NCI-H82 treated with DMSO at 0.1 percent for 48 hours (cell line): ENCODE measurements at regions not wholly inside any gene's neighbourhood (a gene's known extent, or its start where the extent isn't known, plus 50 kb on each side); places are given as distances from the start of the nearest gene placed in this dataset.
"Not testable (repeated sequence)": the region's sequence is repeated elsewhere in the genome, so short reads cannot be mapped to it uniquely, and the experiment has no call there.

Source experiments
- DNase-seq: peaks from one replicate; lab custom pipeline; 2025; ENCODE audit not compliant: unreplicated experiment; lab: John Stamatoyannopoulos, UW

DNA sequence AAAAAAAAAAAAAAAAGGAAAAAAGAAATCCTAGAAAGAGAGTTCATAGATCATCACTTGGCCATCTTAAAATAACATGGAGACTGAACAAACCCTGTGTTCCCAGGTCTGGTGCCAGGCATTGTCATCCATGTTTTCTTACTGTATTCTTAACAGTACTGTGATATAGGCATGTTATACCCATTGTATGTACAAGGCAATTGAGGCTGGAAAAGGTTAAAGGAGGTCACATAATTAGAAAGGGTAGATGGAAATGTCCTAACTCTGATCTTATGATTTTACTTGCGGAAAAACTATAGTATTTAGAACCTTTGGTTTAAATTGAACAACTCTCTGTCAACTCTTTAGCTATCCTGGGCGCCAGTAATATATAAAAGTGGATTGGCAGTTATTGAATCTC, 478.2 kb upstream of the RGS6 start:
- DNase-seq: no peak

DNA sequence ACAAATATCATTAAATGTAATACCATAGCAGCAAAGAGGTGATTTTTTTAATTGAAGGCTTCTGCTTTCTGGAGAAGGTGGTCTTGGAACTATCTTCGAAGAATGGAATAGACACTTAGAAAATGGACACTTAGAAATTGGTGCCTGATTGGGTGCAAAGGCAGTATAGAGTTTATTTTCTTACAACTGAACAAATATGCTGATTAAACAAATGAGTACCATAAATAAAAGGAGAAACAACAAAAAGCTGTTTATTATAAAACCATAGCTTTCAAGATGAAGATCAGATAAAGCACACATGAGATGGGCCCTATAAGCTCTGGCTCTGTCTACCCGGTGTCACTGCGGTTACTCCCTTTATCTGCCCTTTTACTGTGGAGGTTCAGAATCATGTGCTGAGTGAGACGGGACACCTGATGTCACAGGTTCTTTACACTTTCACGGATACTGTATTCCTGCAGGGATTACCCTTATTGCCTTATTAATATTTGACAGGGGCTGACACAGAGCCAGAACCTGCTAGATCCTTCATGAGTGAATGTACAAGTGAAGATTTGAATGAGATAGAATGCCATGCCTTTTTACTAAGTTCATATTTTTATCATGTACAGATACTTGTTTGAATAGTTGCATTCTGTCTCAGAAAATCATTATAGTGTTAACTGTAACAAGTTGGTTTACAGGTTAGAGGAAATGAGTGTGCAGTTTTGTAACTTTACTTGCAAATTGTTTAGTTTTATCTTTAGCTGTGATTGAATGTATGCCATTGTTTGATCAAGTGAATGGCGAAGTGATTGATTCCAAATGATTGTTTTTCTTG, 477.5 kb upstream of the RGS6 start:
- DNase-seq: no peak

DNA sequence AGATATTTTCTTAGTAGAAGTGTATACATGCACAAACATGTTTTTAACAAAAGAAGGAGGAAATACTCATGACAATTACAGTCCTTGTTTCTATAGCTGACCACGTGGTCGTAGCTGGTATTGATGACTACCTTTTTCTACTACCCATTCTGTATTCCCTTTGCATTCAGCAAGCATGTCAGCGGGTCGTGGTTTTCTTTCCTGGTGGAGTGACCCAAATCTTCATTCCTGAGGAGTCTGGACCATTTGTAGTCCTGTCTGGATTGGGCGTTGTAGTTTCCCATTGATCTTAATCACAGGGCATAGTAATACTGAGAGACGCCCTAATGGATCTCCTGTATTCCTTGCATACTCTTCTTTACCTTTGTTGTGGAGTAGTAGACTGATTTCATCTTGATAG, 472.1 kb upstream of the RGS6 start:
- no peak for DNase-seq

DNA sequence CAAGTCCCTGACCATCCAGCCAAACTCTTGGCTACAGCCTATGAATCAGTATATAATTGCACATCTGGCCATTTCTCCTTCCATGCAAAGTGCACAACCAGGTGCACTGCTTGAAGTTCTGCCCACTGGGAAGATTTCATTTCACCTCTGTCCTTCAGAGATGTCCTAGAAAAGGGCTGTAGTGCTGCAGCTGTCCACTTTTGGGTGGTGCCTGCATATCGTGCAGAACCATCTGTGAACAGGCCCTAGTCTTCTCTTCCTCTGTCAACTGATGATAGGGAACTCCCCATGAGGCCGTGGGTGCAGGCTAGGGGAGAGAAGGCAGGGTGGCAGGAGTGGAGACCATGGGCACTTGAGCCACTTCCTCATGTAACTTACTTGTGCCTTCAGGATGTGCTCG, 470.6 kb upstream of the RGS6 start:
- DNase-seq: not testable (repeated sequence)

DNA sequence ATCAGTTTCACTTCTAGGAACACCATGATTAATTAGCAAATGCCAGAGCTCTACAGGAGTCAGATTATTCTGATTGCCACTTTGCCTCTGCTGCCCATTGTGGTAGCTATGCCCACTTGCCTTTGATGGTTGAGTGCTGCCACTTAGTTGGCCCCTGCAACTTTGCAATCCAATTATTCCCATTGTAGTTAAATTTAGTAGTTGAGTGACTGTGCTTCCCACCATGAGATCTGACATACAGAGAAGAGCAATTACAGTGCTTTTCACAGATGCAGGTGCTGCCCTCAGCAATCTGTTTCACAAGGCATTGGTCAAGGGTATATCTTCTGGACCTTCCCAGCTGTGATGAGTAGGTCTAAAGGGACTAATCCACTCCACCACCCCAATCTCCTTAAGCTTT, 468.4 kb upstream of the RGS6 start:
- DNase-seq: no peak

DNA sequence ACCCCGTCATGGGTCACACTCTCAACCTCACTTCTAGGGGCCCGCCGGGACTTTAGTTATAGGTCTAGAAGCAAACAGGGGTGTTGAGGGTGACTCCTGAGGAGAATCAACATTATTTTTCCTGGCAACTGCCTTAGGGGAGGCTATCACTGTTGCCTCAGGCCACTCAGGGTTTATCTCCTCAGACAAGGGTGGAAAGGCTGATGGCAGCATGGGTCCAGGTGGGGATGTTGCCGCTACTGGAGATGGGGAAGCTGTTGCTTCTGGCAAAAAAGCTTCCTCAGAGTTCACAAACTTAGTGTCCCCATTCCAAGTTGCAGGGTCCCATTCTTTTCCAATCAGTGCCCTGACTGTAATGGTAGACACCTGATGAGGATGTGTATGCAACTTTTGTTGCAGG, 467.4 kb upstream of the RGS6 start:
- no peak for DNase-seq

DNA sequence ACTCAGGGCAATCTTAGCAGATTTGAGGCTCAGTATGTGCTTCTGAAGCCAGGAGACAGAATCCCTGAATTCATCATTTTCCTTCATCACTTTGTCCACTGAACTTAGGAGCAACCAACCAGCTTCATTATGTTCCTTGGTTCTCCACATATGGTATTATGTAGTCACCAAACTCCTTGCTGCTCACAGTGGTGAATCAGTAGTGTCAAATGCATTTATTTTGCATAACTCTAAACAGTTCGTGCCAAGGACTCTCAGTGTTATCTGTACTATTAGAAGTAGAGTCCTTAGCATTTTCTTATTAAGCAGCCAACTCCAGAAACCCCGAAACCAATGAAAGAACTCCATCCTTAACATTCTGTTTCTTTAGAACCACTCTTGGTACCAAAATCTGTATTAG, 466.9 kb upstream of the RGS6 start:
- DNase-seq: no peak

DNA sequence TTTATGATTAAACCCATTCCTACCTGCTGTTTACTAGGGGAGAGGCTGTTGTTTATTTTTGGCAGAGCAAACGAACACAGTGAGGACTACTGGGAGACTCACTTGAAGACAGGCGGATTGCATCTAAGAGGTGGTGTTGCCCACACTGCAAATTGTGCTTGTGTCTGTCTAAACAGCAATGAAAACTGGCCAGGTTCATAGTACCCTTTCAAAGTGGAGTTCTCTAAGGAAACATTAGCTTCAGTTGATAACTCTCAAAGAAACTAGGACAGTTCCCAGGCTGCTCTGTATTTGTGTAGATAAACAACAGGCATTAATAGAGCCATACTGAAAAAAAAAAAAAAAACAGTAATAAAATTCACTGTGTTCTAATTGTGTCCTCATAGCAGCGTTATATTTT, 466.0 kb upstream of the RGS6 start:
- no peak for DNase-seq

DNA sequence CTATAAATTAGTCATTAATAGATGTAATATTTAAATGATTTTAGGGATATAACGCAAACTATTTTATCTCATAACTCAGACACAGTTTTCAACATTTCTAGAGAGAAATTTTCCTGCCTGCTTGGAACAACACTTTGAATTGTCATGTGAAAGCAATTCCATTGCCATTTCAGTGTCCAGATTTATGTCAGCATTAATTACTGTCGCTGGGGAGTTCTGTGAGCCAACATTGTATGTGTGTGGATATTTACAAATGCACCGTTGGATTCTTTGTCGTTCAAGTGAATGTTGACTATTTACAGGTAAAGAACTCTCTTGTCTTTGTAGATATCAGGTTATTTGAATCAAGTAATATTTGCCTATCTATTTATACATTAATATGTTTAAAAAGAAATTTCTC, 465.3 kb upstream of the RGS6 start:
- no peak for DNase-seq

DNA sequence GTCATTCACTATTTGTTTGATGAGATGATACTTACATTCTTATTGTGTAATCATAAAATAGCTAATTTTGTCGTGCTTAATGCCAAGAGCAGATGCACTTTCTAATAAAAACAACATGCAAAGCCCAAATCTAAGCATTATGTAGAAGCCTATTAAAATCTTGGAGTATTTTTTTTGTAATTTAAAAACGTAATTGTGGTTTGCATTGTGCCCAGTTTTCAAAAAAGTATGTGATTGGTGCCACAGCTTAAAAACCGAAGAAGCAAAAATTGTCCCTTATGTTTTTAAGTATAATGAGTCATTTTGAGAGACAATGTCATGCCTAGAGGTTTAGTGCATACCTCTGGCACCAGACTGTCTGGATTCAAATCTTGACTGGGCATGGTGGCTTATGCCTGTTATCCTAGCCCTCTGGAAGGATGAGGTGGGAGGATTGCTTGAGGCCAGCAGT, 464.8 kb upstream of the RGS6 start:
- DNase-seq: no peak

DNA sequence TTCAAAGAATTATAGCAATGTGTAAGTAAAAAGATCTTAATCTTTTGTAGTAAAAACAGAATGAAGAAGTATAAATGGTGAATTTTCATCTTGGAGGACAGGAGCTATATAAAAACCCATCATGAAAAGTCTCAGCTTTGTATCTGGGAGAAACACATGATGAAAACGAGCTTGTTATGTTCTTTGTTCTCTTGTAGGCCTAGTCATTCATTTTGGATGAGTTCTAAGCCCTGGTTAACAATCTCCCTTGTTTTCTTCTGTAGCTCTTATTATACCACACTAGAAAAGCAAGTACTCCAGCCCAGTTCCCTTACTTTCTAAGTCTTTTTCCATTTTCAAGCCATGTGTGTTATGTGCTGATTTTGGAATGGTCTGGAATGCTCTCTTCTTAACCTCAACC, 463.5 kb upstream of the RGS6 start:
- no peak for DNase-seq

DNA sequence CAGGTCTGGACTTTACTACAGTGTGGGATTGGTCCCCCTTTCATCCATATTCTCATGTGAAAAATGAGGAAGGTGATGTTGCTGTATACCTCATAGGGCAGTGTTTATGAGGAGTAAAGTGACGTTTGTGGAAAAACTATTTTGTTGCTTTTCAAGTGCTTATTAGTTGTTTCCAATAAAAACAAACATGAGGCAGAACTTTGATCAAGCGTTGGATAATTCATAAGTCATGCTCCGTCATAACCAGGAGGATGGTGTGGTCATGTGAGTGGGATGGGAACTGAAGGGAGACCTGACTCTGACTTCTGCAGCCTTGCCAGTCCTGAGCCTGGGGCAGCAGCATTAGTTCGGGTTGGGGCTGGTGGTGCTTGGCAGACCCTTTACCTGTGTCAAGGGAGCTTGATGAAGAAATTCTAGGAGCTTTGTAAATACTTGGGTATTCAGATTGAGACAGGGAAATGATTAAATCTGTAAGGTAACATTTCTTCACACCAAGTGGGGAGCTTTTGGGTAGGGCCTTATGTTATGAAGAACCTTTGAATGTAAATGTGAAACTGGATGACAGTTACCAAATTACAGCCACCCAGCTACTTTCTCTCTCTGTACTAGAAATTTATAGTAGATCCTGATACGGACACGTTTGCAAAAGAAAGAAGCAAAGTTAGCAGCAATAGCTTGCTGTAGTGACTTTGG, 462.4 kb upstream of the RGS6 start:
- DNase-seq: no peak

DNA sequence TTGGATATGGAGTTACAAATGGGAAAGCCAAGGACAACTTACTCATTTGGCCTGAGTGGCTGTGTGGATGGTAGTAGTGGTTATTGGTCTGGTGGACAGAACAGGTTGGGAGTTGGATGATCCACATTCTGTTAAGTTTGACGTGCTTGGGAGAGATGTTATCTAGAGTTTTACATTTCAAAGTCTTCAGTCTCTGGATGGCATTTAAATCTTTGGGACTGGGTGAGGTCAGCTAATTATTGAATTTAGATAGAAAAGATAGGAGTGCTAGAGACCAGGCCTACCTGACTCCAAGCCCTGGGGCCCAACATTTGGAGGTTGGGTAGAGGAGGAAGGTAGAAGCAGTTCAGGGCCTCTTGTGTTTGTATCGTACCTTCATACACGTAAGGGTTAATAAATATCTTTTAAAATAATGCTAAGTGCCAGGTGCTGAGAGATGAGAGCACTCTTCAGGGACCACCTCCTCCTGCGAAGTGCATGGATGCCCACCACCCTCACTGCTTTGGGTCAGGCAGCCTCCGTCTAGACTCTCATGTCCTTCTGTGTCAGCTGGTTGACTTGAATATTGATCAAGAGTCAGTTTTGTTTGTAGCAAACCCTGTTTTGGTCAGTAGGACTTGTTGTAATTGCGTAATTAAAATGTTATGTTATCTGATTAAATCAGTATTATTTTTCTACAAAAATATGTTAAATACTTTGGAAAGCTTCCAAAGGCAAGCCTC, 460.4 kb upstream of the RGS6 start:
- DNase-seq: no peak

DNA sequence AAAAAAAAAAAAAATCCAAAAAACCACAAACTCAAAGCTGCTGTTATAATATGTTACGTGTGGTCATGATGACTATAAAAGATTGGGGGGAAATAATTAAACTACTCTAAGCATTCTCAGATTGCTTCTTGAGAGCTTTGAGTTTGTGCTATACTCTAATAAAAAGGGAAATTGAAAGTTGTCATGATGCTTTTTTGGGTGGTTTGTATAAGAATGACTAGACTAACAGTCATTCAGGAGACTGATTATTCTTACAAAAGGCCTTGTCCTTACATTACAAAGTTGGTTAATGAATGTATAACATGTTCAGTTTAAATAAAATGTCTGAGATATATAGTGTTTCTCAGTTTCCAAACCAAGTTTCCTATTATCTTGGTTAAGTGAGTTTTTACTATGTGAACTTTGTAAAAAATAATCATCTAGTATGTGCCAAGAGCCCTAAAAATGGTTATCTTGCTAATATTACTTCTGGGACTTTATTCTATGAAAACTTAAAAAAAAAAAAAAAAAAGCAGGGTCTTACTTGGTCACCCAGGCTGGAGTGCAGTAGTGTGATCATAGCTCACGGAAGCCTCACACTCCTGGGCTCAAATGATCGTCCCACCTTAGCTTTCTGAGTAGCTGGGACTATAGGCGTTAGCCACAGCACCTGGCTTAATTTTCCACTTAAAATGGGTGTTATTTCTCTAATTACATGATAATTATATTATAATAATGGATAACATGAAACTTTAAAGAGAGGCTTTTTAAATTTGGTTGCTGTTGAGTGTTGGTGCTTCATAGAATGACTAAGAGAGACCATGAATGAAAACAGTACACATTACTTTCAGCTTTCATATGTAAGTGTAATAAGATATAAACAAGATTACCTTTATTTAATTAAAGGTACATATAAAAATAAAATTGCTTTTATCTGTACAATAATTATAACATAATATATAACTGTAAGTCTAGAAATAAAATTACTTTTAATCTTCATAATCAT, 459.6 kb upstream of the RGS6 start:
- DNase-seq: no peak

DNA sequence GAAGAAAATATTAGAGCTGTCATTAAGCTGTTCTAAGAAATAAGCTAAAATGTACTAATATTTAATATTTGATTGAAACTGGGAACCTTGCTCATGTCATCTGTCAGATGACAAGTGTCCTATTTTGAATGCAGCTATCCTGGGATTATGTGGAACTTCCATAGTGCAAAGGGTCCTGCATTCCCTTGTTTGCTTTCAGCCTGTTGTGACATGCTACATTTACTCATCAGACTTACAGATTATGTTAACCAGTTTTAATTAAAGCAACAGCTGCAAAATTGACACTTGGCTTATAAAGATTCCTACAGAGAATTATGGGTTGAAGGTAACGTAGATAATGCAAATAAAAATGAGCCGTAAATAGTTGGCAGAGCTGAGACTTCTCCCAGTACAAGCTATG, 458.4 kb upstream of the RGS6 start:
- no peak for DNase-seq

DNA sequence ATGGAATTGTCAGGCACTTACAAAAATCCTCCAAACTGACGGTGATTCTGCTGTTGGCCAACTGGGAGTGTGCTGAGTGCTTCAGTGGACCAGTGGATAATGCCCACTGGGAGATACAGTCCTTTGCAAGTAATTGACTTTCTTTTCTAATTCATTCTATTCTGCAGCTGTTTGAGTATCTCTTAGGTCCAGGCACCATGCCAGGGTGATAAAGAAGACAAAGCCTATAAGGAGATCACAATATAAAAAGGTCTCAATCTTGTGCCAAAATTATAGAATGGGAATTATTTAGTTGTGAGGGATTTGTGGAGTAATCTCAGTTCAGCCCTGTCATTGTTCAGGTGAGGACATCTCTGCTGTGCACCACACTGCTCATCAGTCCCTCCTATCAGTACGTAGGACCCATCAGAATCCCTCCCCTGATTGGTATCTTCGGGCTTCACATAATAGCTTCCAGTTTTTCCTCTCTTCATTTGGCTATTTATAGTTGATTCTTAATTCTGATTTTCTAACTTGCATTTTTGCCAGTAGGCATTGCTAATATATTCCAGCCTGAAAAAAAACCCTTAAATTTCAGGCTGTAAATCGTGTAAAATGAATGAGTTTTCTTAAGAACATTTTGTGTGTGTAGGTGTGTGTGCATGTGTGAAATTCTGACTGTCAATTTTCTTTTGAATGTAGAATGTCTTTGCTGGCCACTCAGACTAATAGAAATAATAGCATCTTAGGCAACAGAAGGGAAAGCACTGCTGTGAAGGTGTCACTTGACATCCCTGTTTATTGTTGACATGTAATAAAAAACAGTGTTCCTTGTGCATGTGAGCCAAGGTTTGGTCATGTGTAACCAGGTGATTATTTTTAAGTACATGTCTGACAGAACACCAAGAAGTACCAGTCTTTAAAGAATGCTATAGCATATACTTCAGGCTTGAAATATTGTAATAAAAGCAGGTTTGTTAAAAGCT, 457.6 kb upstream of the RGS6 start:
- DNase-seq: peak; percentile 59

DNA sequence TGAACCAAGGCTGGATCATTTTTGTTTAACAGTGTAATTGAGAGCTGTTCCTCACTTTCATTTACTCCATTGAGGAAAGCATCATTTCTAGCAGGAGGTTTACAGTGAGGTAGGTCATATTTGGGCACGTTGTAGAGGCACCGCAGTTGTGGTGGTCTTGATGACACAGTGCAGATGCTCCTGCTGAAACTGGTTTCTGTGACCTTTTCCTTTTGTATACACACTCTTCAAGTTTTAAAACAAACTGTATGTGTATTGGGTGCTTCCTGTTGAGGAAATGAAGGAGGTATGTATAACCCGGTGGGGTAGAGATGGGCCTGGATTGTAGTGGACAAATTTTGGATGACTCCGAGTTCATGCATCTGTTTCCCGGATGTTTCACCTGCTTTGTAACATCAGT, 456.3 kb upstream of the RGS6 start:
- DNase-seq: no peak

DNA sequence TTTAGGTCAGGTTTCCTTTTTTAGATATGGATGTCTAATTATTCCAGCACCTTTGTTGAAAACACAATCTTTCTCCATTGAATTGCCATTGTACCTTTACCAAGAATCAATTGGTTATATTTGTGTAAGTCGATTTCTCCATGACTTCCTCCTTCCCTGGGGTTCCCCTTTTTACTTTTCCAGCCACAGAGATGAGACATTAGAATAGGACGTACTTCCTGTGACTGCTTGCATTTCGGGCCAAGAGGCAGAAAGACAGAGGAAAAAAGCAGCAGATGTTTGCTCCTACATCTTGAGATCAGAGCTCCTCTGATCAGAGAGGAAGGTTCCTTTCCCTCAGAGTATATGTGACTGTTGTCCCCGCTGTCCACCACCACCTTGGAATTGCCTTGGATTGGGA, 453.7 kb upstream of the RGS6 start:
- no peak for DNase-seq

DNA sequence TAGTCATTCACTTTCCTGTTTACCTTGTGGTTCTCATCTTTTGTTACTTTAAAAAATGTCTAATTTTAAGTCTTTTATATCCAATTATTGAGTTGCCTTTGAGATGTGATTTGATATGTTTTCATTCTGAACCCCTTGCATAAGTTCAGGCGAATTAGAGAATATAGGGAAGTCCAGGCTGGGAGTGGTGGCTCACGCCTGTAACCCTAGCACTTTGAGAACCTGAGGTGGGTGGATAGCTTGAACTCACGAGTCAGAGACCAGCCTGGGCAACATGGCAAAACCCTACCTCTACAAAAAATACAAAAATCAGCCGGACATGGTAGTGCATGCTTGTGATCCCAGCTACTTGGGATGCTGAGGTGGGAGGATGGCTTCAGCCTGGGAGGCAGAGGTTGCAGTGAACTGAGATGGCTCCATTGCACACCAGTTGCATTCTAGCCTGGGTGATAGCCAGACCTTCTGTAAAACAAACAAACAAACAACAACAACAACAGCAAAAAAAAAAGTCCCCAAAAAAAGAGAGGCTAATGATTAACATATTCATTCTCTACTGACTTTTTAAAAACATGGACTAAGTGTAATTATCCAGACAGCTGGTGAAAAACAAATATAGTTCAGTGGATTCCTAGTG, 451.1 kb upstream of the RGS6 start:
- DNase-seq: no peak
